Vagina (tissue), 2 donors: ENCODE measurements at regions not wholly inside any gene's neighbourhood (a gene's known extent, or its start where the extent isn't known, plus 50 kb on each side); places are given as distances from the start of the nearest gene placed in this dataset.

Source experiments
- DNase-seq, 2 donors: peaks; one replicate each; pipeline ENCODE4 v3.0.0-alpha.2; 2017; ENCODE audit errors: extremely low spot score in 2 of 2
- H3K27ac ChIP-seq: fragments of 200-600 bp; sonication (generic); one replicate; pipeline ENCODE4 v1.5.1; 2019
- H3K27me3 ChIP-seq: fragments of 200-600 bp; sonication (generic); one replicate; pipeline ENCODE4 v1.5.1; 2019
- H3K36me3 ChIP-seq, 2 donors: fragments of 200-600 bp; sonication (generic); one replicate each; pipeline ENCODE4 v1.5.1; 2017 to 2019
- H3K4me1 ChIP-seq: fragments of 200-600 bp; sonication (generic); one replicate; pipeline ENCODE4 v1.5.1; 2019
- H3K4me3 ChIP-seq, 2 donors: fragments of 200-600 bp; sonication (generic); 1 replicate in 1 of 2; 2 replicates in 1 of 2; pipeline ENCODE4 v1.5.1; 2016 to 2019
- H3K9me3 ChIP-seq: fragments of 200-600 bp; sonication (generic); one replicate; pipeline ENCODE4 v1.5.1; 2019
- POLR2A ChIP-seq, 2 donors: fragments of 450-650 bp; IDR thresholded peaks; one replicate each; pipeline ENCODE4 v1.6.1; 2017; ENCODE audit warnings: antibody characterized with exemption in 2 of 2, mild to moderate bottlenecking in 2 of 2, moderate library complexity in 2 of 2
- POLR2AphosphoS5 ChIP-seq, 2 donors: sonication (generic); formaldehyde crosslinking; IDR thresholded peaks; one replicate each; pipeline ENCODE4 v1.9.0; 2017; ENCODE audit warnings: antibody characterized with exemption in 2 of 2, mild to moderate bottlenecking in 2 of 2, low read depth in 1 of 2; ENCODE audit not compliant: insufficient read depth in 1 of 2
- intact Hi-C: fragments of 100-400 bp; cut with DNase I; formaldehyde crosslinking; loops from one replicate; pipeline ENCODE4 v1.15.1; 2023
- TF ChIP-seq, protein P1 (sequence below), 3 experiments: fragments of 450-650 bp in 2 of 3; fragments of 200-600 bp in 1 of 3; sonication (generic) in 1 of 3; IDR thresholded peaks; one replicate each; pipeline ENCODE4 v1.5.1; 2017 to 2019; ENCODE audit warnings: antibody characterized with exemption in 3 of 3, mild to moderate bottlenecking in 2 of 3, moderate library complexity in 2 of 3

DNA sequence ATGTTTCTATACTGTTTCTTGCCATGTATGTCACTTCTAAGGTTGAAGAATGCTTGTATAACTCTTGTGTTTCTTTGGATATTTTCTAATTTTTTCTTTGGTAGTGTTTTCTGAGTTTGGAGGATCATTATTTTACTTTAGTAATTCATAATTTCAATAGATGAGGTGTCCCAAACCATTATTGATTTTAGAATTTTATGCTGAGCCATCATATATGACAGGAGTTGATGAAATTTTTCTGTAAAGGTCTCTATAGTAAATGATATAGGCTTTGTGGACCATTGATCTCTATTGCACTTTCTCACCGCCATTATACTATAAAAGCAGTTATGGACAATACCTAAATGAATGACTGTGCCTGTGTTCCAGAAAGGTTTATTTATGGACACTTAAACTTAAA lies 183.3 kb upstream of the PPP1R3A start:
- no peaks in the 10 kb centered on the region for H3K36me3 ChIP-seq
- DNase-seq: no peak
- H3K4me1 ChIP-seq: no peaks in the 10 kb centered on the region
- no peaks in the 10 kb centered on the region for H3K27me3 ChIP-seq
- TF ChIP-seq, protein P1, sequence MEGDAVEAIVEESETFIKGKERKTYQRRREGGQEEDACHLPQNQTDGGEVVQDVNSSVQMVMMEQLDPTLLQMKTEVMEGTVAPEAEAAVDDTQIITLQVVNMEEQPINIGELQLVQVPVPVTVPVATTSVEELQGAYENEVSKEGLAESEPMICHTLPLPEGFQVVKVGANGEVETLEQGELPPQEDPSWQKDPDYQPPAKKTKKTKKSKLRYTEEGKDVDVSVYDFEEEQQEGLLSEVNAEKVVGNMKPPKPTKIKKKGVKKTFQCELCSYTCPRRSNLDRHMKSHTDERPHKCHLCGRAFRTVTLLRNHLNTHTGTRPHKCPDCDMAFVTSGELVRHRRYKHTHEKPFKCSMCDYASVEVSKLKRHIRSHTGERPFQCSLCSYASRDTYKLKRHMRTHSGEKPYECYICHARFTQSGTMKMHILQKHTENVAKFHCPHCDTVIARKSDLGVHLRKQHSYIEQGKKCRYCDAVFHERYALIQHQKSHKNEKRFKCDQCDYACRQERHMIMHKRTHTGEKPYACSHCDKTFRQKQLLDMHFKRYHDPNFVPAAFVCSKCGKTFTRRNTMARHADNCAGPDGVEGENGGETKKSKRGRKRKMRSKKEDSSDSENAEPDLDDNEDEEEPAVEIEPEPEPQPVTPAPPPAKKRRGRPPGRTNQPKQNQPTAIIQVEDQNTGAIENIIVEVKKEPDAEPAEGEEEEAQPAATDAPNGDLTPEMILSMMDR (IDR thresholded peaks at IDR 0.05): no peak
- TF ChIP-seq POLR2A (IDR thresholded peaks at IDR 0.05) (no peak), POLR2AphosphoS5 (IDR thresholded peaks at IDR 0.05; ENCODE audit: insufficient read depth in 1 of 2, low read depth in 1 of 2) (no peak)
- H3K9me3 ChIP-seq: no peaks in the 10 kb centered on the region
- H3K4me3 ChIP-seq: no peak overlapping the region
- no peak overlapping the region for H3K27ac ChIP-seq
- intact Hi-C loops: no loop called here

DNA sequence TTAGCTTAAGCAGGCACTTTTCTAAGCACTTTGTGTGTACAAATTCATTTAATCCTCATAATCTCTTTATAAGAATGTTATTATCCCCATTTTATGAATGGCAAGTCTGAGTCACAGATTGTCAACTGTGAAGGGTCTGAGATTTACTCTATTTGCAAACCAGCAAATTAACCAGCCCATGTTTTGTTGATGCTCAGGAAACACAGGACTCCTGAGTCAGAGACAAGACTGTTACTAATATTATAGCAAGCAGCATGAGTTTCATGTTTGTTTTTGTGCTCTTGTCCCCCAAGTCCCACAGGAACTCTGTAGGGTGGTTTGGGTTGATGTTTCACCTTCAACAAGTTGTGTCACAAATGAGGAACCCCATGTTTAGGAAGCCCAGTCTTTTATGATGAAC lies 182.0 kb upstream of the PPP1R3A start:
- Histone ChIP-seq H3K36me3 (no peaks in the 10 kb centered on the region), H3K9me3 (no peaks in the 10 kb centered on the region), H3K27ac (no peak overlapping the region), H3K27me3 (no peaks in the 10 kb centered on the region), H3K4me3 (no peak overlapping the region), H3K4me1 (no peaks in the 10 kb centered on the region)
- intact Hi-C loops: no loop called here
- TF ChIP-seq POLR2A (IDR thresholded peaks at IDR 0.05): no peak
- TF ChIP-seq, protein P1 (IDR thresholded peaks at IDR 0.05): no peak
- no peak for TF ChIP-seq POLR2AphosphoS5 (IDR thresholded peaks at IDR 0.05; ENCODE audit: insufficient read depth in 1 of 2, low read depth in 1 of 2)
- DNase-seq: no peak

DNA sequence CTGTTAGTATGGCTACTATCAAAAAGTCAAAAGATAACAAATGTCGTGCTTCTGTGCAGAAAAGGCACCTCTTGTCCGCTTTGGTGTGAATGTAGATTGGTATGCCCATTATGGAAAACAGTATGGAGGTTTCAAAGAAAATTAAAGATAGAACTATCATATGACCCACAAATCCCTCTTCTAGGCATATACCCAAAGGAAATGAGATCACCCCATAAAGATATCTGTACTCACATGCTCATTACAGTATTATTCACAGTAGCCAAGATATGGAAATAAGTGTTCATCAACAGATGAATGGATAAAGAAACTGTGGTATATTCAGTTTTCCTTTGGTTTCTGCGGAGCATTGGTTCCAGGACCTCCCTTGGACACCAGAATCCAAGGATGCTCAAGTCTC lies 180.5 kb upstream of the PPP1R3A start:
- no peak for TF ChIP-seq POLR2AphosphoS5 (IDR thresholded peaks at IDR 0.05; ENCODE audit: insufficient read depth in 1 of 2, low read depth in 1 of 2)
- TF ChIP-seq, protein P1 (IDR thresholded peaks at IDR 0.05): no peak
- Histone ChIP-seq H3K4me1 (no peaks in the 10 kb centered on the region), H3K36me3 (no peaks in the 10 kb centered on the region), H3K27me3 (no peaks in the 10 kb centered on the region), H3K27ac (no peak overlapping the region), H3K4me3 (no peak overlapping the region), H3K9me3 (no peaks in the 10 kb centered on the region)
- DNase-seq: no peak
- intact Hi-C loops: no loop called here

GRCh38 chr7:114095885-114096284 lies 177.1 kb upstream of the PPP1R3A start:
- Histone ChIP-seq H3K4me3 (no peak overlapping the region), H3K4me1 (no peaks in the 10 kb centered on the region), H3K27me3 (no peaks in the 10 kb centered on the region), H3K9me3 (no peaks in the 10 kb centered on the region), H3K27ac (no peak overlapping the region), H3K36me3 (no peaks in the 10 kb centered on the region)
- TF ChIP-seq, protein P1 (IDR thresholded peaks at IDR 0.05): no peak
- TF ChIP-seq POLR2A (IDR thresholded peaks at IDR 0.05) (no peak), POLR2AphosphoS5 (IDR thresholded peaks at IDR 0.05; ENCODE audit: insufficient read depth in 1 of 2, low read depth in 1 of 2) (no peak)
- intact Hi-C loops: no loop called here
- no peak for DNase-seq

DNA sequence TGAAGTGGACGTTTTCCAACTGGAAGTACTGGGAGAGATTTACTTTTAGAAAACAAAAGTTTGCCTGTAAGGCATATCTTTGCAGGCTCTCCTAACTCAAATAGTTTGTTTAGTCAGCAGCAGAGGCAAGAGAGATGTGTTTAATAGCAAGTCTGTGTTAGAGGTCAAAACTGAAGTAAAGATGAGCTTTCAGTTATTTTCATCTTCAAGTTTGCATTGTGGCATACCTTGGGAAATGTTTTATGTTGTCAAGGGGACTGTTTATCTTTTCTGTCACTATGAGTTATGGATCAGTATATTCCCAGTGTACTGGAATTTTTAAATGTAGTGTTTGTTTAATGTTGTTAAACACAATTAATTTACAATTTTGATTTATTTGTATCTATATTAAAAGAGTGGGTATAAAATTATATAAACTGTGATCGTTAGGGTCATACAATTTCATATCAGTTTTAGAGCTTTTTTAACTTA lies 169.7 kb upstream of the PPP1R3A start:
- no peaks in the 10 kb centered on the region for H3K36me3 ChIP-seq
- DNase-seq: no peak

More for the DNA sequence above, 169.7 kb upstream of the PPP1R3A start:
- Histone ChIP-seq H3K9me3 (no peaks in the 10 kb centered on the region), H3K27me3 (no peaks in the 10 kb centered on the region), H3K27ac (peak overlapping the region; percentile 42), H3K4me1 (peaks cover under 1% of the 10 kb centered on the region), H3K4me3 (peak overlapping the region in 1 of 2 donors; percentile 68)
- TF ChIP-seq POLR2A (IDR thresholded peaks at IDR 0.05): no peak
- no peak for TF ChIP-seq POLR2AphosphoS5 (IDR thresholded peaks at IDR 0.05; ENCODE audit: insufficient read depth in 1 of 2, low read depth in 1 of 2)
- TF ChIP-seq, protein P1 (IDR thresholded peaks at IDR 0.05): no peak
- intact Hi-C loops: loop anchor here (10.0 kb wide), 1 partner anchor 836 kb away; the partner anchor contains the start of gene MDFIC
